ENCODE measurements at regions not wholly inside any gene's neighbourhood (a gene's known extent, or its start where the extent isn't known, plus 50 kb on each side); places are given as distances from the start of the nearest gene placed in this dataset.

- Histone ChIP-seq H3K79me2 (replicated peaks; ENCODE audit: insufficient read depth) (no peaks in the 10 kb centered on the region), H4K20me1 (replicated peaks; ENCODE audit: insufficient read depth) (no peaks in the 10 kb centered on the region), H3K27me3 (ENCODE audit: insufficient read depth) (no peaks in the 10 kb centered on the region), H3K4me2 (no peak overlapping the region), H3K36me3 (ENCODE audit: insufficient read depth) (no peaks in the 10 kb centered on the region), H2AFZ (no peak overlapping the region), H3K4me1 (ENCODE audit: insufficient read depth) (no peaks in the 10 kb centered on the region), H3K27ac (ENCODE audit: low read depth) (no peak overlapping the region), H3K4me3 (no peak overlapping the region), H3F3A (replicated peaks; ENCODE audit: low read depth) (no peaks in the 10 kb centered on the region), H3K9me2 (ENCODE audit: insufficient read depth) (no peaks in the 10 kb centered on the region)
- peaks cover 2% of the 10 kb centered on the region; the same call in 1 of the 3 replicates for H3K9me3 Mint-ChIP-seq
- H3K27me3 Mint-ChIP-seq (ENCODE audit: insufficient read depth, low read depth, poor library complexity): peaks cover 6% of the 10 kb centered on the region
- no peak overlapping the region; the same call in 1 of the 2 replicates for H3K27ac Mint-ChIP-seq
- H3K4me3 Mint-ChIP-seq: no peak overlapping the region
- no peak for TF ChIP-seq EZH2phosphoT487 (IDR thresholded peaks at IDR 0.05; ENCODE audit: unreplicated experiment)
- no peak for TF ChIP-seq JUNB (IDR thresholded peaks at IDR 0.05; ENCODE audit: unreplicated experiment)
- TF ChIP-seq POLR2AphosphoS5 (IDR thresholded peaks at IDR 0.05; ENCODE audit: low read depth): no peak
- TF ChIP-seq, protein P1, sequence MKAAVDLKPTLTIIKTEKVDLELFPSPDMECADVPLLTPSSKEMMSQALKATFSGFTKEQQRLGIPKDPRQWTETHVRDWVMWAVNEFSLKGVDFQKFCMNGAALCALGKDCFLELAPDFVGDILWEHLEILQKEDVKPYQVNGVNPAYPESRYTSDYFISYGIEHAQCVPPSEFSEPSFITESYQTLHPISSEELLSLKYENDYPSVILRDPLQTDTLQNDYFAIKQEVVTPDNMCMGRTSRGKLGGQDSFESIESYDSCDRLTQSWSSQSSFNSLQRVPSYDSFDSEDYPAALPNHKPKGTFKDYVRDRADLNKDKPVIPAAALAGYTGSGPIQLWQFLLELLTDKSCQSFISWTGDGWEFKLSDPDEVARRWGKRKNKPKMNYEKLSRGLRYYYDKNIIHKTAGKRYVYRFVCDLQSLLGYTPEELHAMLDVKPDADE (IDR thresholded peaks at IDR 0.05): no peak
- TF ChIP-seq, protein P2, sequence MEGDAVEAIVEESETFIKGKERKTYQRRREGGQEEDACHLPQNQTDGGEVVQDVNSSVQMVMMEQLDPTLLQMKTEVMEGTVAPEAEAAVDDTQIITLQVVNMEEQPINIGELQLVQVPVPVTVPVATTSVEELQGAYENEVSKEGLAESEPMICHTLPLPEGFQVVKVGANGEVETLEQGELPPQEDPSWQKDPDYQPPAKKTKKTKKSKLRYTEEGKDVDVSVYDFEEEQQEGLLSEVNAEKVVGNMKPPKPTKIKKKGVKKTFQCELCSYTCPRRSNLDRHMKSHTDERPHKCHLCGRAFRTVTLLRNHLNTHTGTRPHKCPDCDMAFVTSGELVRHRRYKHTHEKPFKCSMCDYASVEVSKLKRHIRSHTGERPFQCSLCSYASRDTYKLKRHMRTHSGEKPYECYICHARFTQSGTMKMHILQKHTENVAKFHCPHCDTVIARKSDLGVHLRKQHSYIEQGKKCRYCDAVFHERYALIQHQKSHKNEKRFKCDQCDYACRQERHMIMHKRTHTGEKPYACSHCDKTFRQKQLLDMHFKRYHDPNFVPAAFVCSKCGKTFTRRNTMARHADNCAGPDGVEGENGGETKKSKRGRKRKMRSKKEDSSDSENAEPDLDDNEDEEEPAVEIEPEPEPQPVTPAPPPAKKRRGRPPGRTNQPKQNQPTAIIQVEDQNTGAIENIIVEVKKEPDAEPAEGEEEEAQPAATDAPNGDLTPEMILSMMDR (conservative IDR thresholded peaks at IDR 0.05; ENCODE audit: low read depth in 2 of 2): no peak
- no peak for TF ChIP-seq ZNF331 (CRISPR knock-in tag; IDR thresholded peaks at IDR 0.05; ENCODE audit: low read depth)
- TF ChIP-seq, protein P3, sequence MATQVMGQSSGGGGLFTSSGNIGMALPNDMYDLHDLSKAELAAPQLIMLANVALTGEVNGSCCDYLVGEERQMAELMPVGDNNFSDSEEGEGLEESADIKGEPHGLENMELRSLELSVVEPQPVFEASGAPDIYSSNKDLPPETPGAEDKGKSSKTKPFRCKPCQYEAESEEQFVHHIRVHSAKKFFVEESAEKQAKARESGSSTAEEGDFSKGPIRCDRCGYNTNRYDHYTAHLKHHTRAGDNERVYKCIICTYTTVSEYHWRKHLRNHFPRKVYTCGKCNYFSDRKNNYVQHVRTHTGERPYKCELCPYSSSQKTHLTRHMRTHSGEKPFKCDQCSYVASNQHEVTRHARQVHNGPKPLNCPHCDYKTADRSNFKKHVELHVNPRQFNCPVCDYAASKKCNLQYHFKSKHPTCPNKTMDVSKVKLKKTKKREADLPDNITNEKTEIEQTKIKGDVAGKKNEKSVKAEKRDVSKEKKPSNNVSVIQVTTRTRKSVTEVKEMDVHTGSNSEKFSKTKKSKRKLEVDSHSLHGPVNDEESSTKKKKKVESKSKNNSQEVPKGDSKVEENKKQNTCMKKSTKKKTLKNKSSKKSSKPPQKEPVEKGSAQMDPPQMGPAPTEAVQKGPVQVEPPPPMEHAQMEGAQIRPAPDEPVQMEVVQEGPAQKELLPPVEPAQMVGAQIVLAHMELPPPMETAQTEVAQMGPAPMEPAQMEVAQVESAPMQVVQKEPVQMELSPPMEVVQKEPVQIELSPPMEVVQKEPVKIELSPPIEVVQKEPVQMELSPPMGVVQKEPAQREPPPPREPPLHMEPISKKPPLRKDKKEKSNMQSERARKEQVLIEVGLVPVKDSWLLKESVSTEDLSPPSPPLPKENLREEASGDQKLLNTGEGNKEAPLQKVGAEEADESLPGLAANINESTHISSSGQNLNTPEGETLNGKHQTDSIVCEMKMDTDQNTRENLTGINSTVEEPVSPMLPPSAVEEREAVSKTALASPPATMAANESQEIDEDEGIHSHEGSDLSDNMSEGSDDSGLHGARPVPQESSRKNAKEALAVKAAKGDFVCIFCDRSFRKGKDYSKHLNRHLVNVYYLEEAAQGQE (IDR thresholded peaks at IDR 0.05; ENCODE audit: unreplicated experiment): no peak
- TF ChIP-seq CREB1 (CRISPR knock-in tag; IDR thresholded peaks at IDR 0.05; ENCODE audit: low read depth): no peak
- no peak for TF ChIP-seq NANOG (IDR thresholded peaks at IDR 0.05; ENCODE audit: borderline replicate concordance)
- TF ChIP-seq STAT1 (IDR thresholded peaks at IDR 0.05; ENCODE audit: unreplicated experiment): no peak
- TF ChIP-seq EZH2 (IDR thresholded peaks at IDR 0.05; ENCODE audit: low read depth, unreplicated experiment): no peak
- TF ChIP-seq ZNF114 (CRISPR knock-in tag; IDR thresholded peaks at IDR 0.05): no peak
- TF ChIP-seq ZNF462 (CRISPR knock-in tag; IDR thresholded peaks at IDR 0.05): no peak
- ATAC-seq (no peak), DNase-seq (ENCODE audit: low spot score) (no peak)
- no peaks in the 10 kb centered on the region for H3K36me3 Mint-ChIP-seq (ENCODE audit: low read depth)
- H3K4me1 Mint-ChIP-seq: no peaks in the 10 kb centered on the region; the same call in 2 of the 3 replicates
Observed at GRCh38 chr14:104353921-104354701, 215.7 kb downstream of the KIF26A start.

All from GM23338 (cell line).